Epithelial cell of esophagus (primary cell): ENCODE measurements at regions not wholly inside any gene's neighbourhood (a gene's known extent, or its start where the extent isn't known, plus 50 kb on each side); places are given as distances from the start of the nearest gene placed in this dataset.

Experiments
- DNase-seq: peaks from one replicate; pipeline ENCODE4 v3.0.0; 2010; ENCODE audit warnings: low read depth
- H3K4me3 ChIP-seq: 2 replicates; pipeline ENCODE4 v1.5.1; 2011; ENCODE audit warnings: mild to moderate bottlenecking, low read length, control low read depth
- TF ChIP-seq, protein P1 (sequence below): IDR thresholded peaks from 2 replicates; pipeline ENCODE4 v1.5.1; 2011; ENCODE audit warnings: low read depth, mild to moderate bottlenecking, low read length, control low read depth, inconsistent platforms; ENCODE audit not compliant: insufficient read depth; ENCODE audit errors: missing control alignments

DNA sequence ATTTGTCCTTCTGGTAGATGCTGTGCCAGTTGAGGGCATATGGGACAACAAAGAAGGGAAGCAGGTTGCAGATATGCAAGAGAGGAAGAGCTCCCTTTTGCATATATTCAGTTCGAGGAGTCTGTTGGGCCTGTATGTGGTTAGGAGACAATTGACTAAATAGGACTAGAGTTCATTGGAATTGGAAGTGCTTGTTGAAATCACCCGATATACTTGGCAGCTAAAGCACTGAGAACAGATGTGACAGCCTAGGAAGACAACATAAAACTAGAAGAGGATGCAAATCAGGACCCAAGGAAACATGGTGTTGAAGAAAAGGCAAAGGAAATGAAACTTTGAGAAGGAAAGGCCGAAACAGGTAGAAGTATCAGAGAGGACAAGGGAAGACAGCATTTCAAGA is 215.2 kb upstream of the P2RY1 start:
- no peak for DNase-seq
- no peak overlapping the region for H3K4me3 ChIP-seq
- TF ChIP-seq, protein P1, sequence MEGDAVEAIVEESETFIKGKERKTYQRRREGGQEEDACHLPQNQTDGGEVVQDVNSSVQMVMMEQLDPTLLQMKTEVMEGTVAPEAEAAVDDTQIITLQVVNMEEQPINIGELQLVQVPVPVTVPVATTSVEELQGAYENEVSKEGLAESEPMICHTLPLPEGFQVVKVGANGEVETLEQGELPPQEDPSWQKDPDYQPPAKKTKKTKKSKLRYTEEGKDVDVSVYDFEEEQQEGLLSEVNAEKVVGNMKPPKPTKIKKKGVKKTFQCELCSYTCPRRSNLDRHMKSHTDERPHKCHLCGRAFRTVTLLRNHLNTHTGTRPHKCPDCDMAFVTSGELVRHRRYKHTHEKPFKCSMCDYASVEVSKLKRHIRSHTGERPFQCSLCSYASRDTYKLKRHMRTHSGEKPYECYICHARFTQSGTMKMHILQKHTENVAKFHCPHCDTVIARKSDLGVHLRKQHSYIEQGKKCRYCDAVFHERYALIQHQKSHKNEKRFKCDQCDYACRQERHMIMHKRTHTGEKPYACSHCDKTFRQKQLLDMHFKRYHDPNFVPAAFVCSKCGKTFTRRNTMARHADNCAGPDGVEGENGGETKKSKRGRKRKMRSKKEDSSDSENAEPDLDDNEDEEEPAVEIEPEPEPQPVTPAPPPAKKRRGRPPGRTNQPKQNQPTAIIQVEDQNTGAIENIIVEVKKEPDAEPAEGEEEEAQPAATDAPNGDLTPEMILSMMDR: no peak

GRCh38 chr3:152620395-152620794 is 214.5 kb upstream of the P2RY1 start:
- TF ChIP-seq, protein P1: no peak
- no peak overlapping the region for H3K4me3 ChIP-seq
- no peak for DNase-seq

- peak; percentile 90 for DNase-seq
- no peak overlapping the region for H3K4me3 ChIP-seq
Observed at GRCh38 chr3:152621006-152621868, 213.7 kb upstream of the P2RY1 start.

DNA sequence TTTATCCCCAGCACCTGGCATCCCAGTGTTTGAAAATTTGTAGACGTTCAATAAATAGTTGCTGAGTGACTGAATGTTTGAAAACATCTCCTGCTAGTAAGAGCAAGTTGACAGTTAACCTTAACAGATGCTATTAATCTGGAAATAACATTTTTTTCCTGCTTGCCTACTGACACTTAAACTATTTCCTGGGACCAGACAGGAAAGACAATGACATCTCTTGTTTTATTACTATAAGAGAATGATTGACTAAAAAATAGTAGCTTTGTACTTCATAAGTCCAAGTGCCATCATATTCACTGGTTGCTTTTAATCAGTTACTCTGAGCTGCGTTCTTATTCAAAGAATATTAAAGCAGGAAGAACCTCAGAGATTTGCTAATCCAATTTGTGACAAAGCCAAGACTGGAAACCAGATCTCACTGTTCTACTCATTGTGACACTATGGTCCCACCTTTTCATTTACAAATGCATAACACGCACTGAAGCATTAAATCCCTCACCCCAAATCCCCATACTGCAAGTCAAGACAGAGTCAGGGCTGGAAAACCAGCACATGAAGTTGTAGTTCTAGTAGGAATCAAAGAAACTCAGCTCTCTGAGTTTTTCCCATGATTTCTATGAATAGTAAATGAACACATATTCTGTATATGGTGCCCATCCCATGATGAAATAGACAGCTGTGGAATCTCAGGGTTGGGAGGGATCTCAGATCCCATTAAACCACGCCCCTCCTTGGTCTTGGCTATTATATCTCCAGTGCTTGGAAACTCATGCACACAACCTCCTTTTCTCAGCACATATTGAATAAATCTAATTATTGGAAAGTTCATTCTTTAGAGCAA is 212.7 kb upstream of the P2RY1 start:
- DNase-seq: peak; percentile 62
- no peak overlapping the region for H3K4me3 ChIP-seq
- TF ChIP-seq, protein P1: no peak

More at GRCh38 chr3:152621006-152621868, 213.7 kb upstream of the P2RY1 start:
- TF ChIP-seq, protein P1: no peak

GRCh38 chr3:152622811-152623167 is 212.1 kb upstream of the P2RY1 start:
- TF ChIP-seq, protein P1: no peak
- DNase-seq: peak; percentile 31

DNA sequence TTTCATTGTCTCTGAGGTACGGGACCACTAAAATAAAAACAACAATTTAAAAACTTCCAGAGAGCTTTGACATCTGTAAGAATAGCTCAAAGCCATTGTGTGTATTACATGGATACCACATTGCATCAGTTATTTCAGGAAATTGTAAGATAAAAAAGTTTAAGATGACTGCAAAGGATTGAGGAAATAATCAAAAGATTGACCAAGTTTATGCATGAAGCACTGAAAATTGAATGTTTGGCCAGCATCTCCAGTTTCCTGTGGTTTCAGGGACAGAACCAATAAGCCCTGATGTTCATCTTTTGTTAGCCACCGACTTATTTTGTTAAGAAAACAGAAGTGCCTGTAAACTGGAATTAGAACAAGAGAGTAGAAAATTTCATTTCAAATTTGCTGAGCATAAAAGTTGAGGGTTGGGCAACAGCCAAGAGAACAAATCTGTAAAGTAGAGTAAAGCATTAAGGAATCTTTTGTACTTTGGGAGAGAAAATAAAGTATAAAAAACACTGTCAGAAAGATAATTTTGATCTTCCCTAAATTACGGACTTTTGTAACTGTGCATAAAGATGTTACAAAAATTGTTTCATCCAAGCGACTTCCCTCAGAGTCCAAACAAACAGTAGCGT is 211.5 kb upstream of the P2RY1 start:
- no peak for DNase-seq
- no peak overlapping the region for H3K4me3 ChIP-seq
- TF ChIP-seq, protein P1: no peak

More at GRCh38 chr3:152622811-152623167, 212.1 kb upstream of the P2RY1 start:
- no peak overlapping the region for H3K4me3 ChIP-seq
